Stimulated activated CD4-positive, alpha-beta T cell treated with anti-CD3 and anti-CD28 coated beads, Interleukin-1b, Interleukin-23, amount 100 ng/mL, for 24 hours (primary cell): ENCODE measurements at regions not wholly inside any gene's neighbourhood (a gene's known extent, or its start where the extent isn't known, plus 50 kb on each side); places are given as distances from the start of the nearest gene placed in this dataset.

ENCODE experiments used
- DNase-seq, 4 experiments: peaks; one replicate each; pipeline ENCODE4 v3.0.0-alpha.2; 2020; ENCODE audit warnings: low read depth in 4 of 4, low spot score in 1 of 4

DNA sequence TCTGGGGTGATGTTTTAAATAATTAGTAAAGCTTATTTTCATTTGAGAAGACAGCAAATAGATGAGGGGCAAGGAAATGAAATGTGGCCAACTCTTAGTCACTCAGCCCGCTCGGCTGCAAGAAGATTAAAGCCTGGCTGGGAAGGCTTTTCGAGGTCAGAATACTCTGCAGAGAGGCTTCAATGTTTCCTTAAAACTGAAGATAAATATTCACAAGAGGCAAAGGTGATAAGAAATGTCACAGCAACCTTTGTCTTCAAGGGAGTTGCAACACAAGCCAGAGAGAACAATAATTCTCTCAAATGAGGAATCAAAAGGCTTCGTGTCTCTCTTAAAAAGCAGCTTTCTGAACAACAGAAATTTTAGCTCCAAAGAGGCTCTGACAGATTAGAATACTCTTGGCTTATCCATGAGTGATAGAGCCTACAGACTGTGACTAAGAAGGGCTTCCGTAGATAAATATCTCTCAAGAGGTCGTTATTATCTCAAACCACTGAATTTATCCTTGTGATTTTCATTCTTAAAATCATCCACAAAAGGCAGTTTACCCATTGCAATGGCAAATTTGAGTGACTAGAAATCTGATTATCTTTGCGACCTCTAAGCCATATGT is 92.5 kb downstream of the KLF6 start:
- no peak for DNase-seq

GRCh38 chr10:3691482-3691881 is 93.5 kb downstream of the KLF6 start:
- DNase-seq, result no peak

DNA sequence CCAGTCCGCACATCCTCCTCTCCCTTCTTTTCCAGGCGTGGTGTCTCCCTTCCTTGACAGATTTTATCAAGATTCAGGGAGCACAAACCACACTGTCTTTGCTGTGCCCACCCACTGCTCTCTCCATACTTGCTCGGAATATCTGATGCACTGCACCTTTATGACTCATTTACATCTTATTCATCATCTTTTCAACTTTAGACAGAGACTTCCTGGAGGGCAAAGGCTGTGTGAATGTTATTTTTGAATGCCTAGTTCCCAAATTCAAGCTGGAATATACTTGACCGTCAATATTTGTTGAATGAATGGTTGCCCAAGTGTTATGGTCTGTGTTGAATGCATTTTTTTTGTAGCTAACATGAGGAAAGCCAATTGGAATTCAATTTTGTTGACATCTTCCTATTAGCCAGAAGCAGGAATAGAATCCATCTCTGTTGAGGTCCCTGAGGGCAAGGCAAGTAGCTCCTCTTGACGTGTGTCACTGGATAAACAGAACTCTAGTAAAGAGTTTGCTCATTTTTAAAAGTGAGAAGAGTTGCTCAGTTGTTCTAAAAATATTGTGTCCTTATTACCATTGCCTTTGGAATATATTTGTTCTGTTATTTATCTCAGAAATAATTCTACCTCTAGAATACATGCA is 95.0 kb downstream of the KLF6 start:
- no peak for DNase-seq

DNA sequence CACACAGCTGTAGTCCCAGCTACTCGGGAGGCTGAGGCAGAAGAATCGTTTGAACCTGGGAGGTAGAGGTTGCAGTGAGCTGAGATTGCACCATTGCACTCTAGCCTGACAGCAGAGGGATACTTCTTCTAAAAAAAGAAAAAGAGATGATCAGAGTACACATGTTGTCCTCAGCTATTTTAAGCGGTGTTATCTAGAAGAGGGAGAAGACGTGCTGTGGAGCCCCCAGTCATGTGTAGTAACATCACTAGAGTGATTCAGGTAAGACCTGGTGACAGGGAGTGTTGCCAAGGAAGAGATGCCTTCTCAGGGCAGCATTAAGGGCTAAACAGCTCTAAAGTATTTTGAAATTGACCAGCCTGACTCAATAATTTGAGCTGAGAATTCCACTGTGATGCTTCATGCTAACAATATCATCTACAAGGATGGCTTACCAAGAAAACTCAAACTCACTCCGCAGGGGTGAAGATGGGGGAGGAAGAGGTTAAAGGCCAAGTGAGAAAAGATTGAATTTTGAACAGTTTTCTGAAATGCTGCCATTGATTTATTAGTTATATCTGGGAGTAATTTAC is 97.4 kb downstream of the KLF6 start:
- no peak for DNase-seq

GRCh38 chr10:3685384-3685783 is 99.6 kb downstream of the KLF6 start:
- DNase-seq, result no peak

DNA sequence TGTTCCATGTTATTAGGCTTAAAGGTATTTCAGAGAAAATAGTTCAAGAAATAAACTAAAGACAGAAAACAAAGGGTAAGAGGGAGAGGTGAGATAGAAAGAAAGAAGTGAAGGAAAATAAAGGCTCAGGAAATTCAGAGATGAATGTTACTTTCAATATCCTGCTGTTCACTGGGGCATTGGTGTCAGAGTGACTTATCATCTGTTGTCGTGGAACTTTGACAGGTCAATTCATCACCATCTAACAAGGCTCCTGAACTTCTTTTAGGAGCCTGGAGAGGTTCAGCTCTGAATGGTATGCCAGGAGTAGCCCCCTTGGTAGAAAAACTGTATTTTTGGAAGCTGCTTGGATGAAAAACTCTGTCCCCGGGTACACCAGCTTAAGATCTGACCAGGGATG is 100.1 kb downstream of the KLF6 start:
- no peak for DNase-seq

DNA sequence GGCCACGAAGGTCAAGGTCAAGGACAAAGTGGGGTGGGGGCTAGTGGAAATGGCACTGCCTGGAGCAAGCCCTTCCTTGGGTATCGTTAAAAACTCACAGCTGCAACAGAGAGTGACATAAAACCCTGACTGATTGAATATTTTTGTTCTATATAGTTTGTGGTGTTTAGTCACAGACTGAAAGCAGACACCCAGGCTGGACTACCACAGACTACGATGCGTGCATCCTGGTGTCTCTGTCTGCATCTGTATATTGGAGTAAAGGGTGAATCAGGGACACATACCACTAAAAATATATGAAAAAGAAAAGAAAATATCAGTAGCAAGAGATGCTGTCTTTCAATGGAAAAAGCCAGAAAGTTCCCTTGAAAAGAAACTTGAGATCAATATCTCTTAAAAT is 101.4 kb downstream of the KLF6 start:
- no peak for DNase-seq

- no peak for DNase-seq
Observed at GRCh38 chr10:3682745-3683144, 102.3 kb downstream of the KLF6 start.

DNA sequence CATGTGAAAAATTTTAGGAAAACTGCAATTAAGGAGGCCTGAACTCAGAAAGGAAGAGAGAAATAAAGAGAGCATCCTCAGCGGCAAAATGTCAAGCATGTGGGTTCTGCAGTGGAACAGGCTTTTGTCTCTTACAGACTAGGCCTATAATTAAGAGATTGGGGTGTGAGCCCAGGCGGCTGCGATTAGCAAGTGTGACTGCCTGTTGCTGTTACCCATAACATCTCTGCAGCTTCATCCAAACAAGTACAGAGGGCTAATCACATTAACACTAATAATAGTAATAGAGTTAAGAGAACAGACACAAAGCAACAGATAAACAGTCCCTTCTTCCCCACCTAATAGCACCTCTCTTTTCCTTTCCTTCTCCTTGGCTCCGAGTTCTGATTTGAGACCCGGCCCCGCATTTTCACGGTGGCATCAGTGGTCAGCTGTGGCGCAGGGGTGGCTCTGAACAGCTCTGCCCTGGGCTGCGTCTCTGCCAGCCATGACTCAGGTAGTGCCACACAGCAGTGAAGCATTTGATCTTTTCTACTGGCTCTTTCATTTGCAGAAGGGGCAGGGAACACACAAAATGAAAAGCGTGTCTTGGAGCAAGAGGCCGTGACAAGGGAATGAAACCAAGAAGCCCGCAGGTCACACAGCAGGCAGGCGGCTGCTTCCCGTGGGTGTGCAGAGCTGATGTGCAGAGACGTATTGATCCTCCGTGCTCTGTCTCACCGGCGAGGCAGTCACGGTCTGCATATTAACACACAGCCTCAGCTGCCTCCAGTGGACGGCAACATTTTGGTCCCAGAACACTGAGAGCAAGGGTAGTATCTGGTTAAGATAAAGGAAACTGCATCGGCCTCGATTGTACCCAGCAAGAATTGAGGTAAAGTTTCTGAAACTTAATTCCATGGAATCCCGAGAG is 103.1 kb downstream of the KLF6 start:
- DNase-seq, result no peak

DNA sequence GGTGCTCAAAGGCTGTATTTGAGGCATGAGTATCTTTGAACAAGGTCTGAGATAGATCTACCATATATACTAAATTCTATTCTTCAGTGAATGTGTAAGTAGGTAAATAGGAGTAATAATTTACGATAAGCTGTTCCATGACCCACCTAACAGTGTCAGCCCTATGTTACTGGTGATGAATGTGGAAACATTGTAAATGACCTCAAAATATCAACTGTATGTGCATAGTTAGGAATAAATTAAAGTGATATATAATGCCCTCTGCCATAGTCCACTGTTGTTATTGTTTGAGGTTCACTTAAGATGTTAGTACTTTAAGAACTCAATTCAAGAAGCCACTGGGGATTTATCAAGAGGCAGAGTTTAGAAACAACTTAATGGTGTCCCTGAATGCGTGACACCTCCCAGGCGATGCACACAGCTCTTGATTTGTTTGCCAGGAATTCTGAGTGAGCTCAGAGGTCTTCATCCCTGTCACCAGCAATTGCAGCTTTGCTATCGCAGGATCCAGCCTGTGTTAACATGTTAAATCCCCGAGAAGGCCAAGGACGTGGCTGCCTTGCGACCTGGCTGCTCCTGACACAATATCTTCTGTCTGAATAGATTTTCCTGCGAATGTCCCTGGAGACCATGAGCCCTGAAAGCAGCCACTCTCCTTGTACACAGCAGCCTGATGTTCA is 104.9 kb downstream of the KLF6 start:
- DNase-seq, result no peak

GRCh38 chr10:3678629-3679227 is 106.3 kb downstream of the KLF6 start:
- no peak for DNase-seq

GRCh38 chr10:3676564-3676963 is 108.4 kb downstream of the KLF6 start:
- DNase-seq, result no peak

DNA sequence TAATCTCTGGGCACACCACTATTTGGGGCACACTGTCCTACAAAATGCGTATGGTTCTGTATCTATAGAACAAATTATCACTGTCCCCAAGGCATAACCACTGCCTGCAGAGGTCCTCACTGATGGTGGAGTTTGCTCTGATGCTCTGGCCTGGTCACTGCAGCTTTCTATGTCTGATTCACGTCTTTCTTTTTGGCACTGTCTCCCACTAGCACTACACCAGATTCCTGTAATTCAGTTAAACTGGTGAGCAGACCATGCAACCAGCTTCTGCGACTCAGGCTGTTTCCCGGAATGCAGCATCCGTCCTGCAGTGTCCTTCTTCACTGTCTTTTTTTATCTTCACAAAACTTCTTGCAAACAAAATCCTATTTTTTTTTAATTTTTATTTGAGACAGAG is 112.8 kb downstream of the KLF6 start:
- no peak for DNase-seq

- no peak for DNase-seq
Observed at GRCh38 chr10:3671386-3671955, 113.5 kb downstream of the KLF6 start.

DNA sequence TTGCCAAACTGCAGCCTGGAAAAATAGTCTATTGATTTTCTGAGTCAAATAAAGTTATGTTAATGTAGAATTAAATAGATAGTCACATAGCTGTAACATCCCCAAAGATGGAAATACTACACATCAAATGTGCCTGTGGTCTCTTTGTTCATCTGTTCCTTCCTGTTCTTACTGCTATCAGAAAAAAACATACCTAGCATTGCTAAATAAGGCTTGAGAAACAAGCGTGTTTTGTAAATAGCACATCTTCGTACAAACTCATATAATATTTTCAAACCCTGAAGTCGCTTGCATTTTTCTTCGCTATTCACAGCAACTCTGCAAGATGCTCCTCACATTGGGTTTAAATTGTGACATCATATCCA is 116.1 kb downstream of the KLF6 start:
- no peak for DNase-seq

DNA sequence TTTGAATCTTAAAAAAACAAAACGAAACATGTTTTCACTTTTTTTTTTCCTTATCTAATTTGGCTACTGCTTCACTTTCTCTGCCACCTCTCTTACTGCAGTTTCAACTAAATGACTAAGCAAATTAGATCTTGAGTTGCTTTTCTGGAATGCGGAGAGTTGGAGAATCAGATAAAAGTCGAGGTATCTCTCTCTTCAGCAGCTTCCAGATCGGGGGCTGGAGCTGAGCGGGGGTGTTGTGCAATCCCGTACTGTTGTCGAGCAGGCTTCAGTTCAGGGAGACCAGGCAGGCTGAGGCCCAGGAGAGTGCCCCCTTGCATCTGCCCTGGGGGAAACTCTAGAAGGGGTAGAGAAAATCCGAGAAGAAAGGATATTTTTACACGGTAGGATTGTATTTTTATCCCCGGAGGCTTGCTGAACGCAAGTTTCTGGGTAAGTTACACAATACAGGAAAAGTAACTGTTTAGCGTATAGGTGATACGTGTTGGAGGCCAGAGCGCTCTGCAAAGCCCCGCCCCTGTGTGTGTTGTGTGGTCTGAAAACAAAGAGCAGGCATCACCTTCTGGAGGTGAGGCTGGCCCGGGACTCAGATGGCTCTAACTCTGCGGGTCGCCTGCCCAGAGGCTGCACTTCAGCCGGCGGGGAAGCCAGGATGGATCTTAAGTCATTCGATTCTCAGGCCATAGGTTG is 116.6 kb downstream of the KLF6 start:
- DNase-seq, result peak in 3 of 4 experiments; percentile 17 to 42 (median 28)

DNA sequence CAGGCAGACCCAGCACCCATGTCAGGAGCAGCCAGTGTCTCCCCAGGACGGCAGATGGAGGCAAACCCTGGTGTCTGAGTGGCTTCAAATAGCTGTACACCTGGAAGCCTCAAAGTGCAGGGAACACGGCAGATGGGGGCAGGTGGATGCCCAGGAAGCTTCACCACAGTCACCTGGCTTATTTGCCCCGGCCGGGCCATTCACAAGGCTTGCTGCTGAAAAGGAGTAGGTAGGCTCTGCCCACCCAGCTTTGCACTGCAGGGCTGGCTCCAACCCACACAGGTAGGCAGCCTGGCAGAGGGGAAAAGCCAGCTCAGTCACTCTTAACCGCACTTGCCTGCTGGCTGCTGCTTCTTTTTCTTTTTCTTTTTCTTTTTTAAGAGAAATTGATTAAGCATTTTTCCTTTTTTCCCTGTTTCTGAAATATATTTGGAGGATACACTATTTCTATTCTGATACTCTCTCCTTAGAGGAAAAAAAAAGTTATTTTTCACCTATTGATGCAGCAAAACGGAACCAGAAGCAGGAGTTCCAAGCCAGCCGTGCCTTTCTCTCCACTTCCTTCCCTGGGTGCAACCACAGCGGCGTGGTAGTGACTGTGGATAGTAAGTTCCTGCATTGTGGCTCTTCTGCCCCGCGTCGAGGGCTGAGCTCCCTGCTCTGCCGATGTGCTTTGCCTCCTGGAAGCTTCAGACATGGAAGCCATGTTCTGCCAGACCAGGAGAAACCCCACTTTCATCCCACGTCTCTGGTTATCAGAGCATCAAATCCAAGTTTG is 118.3 kb downstream of the KLF6 start:
- peak in 1 of 4 experiments; percentile 10 for DNase-seq

GRCh38 chr10:3665316-3665908 is 119.6 kb downstream of the KLF6 start:
- no peak for DNase-seq

- no peak for DNase-seq
Observed at GRCh38 chr10:3662775-3663174, 122.2 kb downstream of the KLF6 start.
